ENCODE measurements at regions not wholly inside any gene's neighbourhood (a gene's known extent, or its start where the extent isn't known, plus 50 kb on each side); places are given as distances from the start of the nearest gene placed in this dataset.

DNA sequence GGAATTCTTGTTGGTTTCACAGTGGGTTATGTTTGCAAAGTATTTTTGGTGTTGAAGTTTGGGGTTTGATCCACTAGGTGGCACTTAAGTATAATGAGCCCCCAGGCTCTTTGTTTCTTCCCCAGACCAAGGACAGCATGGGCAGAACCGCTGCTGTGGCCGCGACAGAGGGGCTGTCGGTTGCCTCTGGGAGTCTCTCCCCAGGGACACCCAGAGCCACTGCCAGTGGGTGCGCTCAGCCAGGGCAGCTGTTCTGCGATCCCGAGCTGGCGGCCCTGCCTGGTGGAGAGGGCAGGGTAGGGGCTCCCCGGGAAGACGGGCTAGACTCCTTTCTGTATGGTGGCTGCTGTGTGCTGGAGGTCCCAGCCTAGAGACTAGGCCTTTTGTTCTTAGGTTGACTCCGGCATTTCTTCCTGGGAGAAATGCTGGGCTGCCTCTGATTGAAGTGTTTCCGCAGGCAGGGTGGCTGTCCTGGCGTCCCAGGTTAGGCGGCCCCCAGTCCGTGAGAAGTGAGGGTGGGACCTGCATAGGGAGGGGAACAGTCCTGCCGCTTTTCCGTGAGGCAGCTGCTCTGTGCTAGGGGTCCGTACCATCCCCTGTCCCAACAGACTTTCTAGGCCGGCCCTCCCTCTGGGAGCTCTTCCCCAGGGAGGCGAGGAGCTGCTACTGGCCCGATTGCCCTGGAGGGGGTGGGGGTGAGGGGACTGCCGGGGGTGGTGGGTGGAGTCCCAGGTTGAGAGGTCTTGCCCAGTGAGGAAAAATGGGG is 253.1 kb upstream of the PELI2 start:
- H3K27ac ChIP-seq = no peak overlapping the region
- intact Hi-C loops (cut with DNase I; ENCODE audit: low total_unique reads) = no loop called here
- H3K9me3 ChIP-seq = peaks cover 0 to 11% (median 5%) of the 10 kb centered on the region in 3 donors
- no peaks in the 10 kb centered on the region for H3K27me3 ChIP-seq
- H3K4me1 ChIP-seq = no peaks in the 10 kb centered on the region
- TF ChIP-seq, protein P1, sequence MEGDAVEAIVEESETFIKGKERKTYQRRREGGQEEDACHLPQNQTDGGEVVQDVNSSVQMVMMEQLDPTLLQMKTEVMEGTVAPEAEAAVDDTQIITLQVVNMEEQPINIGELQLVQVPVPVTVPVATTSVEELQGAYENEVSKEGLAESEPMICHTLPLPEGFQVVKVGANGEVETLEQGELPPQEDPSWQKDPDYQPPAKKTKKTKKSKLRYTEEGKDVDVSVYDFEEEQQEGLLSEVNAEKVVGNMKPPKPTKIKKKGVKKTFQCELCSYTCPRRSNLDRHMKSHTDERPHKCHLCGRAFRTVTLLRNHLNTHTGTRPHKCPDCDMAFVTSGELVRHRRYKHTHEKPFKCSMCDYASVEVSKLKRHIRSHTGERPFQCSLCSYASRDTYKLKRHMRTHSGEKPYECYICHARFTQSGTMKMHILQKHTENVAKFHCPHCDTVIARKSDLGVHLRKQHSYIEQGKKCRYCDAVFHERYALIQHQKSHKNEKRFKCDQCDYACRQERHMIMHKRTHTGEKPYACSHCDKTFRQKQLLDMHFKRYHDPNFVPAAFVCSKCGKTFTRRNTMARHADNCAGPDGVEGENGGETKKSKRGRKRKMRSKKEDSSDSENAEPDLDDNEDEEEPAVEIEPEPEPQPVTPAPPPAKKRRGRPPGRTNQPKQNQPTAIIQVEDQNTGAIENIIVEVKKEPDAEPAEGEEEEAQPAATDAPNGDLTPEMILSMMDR (IDR thresholded peaks at IDR 0.05) = no peak
- H3K36me3 ChIP-seq = no peaks in the 10 kb centered on the region
- no peak for DNase-seq
- no peak overlapping the region for H3K4me3 ChIP-seq

- H3K27ac ChIP-seq = no peak overlapping the region
- TF ChIP-seq, protein P1 (IDR thresholded peaks at IDR 0.05) = no peak
- intact Hi-C loops (cut with DNase I; ENCODE audit: low total_unique reads) = no loop called here
- no peaks in the 10 kb centered on the region for H3K4me1 ChIP-seq
- no peaks in the 10 kb centered on the region for H3K36me3 ChIP-seq
- no peak for DNase-seq
- H3K27me3 ChIP-seq = no peaks in the 10 kb centered on the region
- H3K4me3 ChIP-seq = no peak overlapping the region
- peaks cover 0 to 6% (median 5%) of the 10 kb centered on the region in 3 donors for H3K9me3 ChIP-seq
These were observed 250.9 kb upstream of the PELI2 start for GRCh38 chr14:55867311-55867710.

DNA sequence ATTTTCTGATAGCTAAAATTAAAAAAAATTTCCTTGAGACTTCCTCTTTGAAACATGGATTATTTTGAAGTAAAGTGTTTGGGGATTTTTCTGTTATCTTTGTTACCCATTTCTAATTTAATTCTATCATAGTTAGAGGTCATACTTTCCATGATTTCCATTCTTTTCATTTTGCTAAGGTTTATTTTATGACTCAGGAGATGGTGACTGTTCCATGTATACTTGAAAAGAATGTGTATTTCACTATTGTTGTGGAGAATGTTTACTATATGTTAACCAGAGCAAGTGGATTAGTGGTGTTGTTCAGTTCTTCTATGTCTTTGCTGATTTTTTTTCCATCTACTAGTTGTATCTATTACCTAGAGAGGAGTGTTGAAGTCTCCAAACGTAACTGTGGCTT is 250.5 kb upstream of the PELI2 start:
- Histone ChIP-seq H3K4me3 (no peak overlapping the region), H3K27me3 (no peaks in the 10 kb centered on the region), H3K36me3 (no peaks in the 10 kb centered on the region), H3K27ac (no peak overlapping the region), H3K9me3 (peaks cover 0 to 6% (median 5%) of the 10 kb centered on the region in 3 donors), H3K4me1 (no peaks in the 10 kb centered on the region)
- no peak for DNase-seq
- TF ChIP-seq, protein P1 (IDR thresholded peaks at IDR 0.05) = no peak
- intact Hi-C loops (cut with DNase I; ENCODE audit: low total_unique reads) = no loop called here

DNA sequence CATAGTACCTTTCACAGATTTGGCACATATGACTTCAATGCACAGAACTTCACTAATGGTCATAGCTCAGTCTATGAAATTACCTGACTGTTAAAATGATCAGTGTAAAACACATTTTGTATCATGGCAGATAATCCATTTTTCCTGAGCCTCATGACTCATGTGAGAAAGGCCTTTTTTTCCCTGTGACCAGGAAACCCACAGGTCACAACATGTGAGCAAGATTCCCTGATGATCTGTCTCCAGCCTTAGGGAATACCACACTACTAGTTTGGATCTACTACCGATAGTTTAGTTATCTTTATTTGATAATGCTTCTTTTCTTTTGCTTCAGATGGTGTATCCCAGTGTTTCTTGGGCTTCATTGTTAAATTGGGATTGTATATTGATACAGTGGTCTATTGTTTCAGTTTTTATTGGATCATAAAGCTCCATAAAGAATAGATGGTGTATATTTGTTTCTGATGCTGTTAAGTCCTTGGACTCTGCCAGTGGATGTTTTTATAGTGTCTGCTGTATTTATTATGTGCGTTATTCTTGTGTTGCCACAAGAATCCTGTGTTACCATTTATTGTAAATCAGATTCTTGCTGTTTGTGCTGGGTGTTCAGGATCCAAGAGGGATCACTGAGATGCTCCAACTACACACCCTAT is 248.7 kb upstream of the PELI2 start:
- intact Hi-C loops (cut with DNase I; ENCODE audit: low total_unique reads) = no loop called here
- TF ChIP-seq, protein P1 (IDR thresholded peaks at IDR 0.05) = no peak
- H3K36me3 ChIP-seq = no peaks in the 10 kb centered on the region
- no peaks in the 10 kb centered on the region for H3K27me3 ChIP-seq
- peaks cover 0 to 5% (median 0%) of the 10 kb centered on the region in 3 donors for H3K9me3 ChIP-seq
- no peak for DNase-seq
- H3K4me1 ChIP-seq = no peaks in the 10 kb centered on the region
- H3K4me3 ChIP-seq = no peak overlapping the region
- no peak overlapping the region for H3K27ac ChIP-seq

- H3K27me3 ChIP-seq = no peaks in the 10 kb centered on the region
- no peak overlapping the region for H3K4me3 ChIP-seq
- no peak overlapping the region for H3K27ac ChIP-seq
- no peaks in the 10 kb centered on the region for H3K9me3 ChIP-seq
- intact Hi-C loops (cut with DNase I; ENCODE audit: low total_unique reads) = no loop called here
- H3K36me3 ChIP-seq = no peaks in the 10 kb centered on the region
- no peak for DNase-seq
- TF ChIP-seq, protein P1 (IDR thresholded peaks at IDR 0.05) = no peak
- H3K4me1 ChIP-seq = peaks cover 0 to 7% (median 0%) of the 10 kb centered on the region in 4 donors
These were observed 245.0 kb upstream of the PELI2 start for GRCh38 chr14:55873169-55873568.

All from tibial artery (tissue), 4 donors.